GM12891 (cell line): ENCODE measurements at regions not wholly inside any gene's neighbourhood (a gene's known extent, or its start where the extent isn't known, plus 50 kb on each side); places are given as distances from the start of the nearest gene placed in this dataset.

ENCODE experiments used
- PAX5 ChIP-seq: IDR thresholded peaks from 2 replicates; pipeline ENCODE4 v1.6.1; 2011; ENCODE audit warnings: low read length, moderate library complexity, mild to moderate bottlenecking; ENCODE audit not compliant: insufficient read depth, severe bottlenecking
- POLR2A ChIP-seq: IDR thresholded peaks from 2 replicates; pipeline ENCODE4 v1.6.1; 2011; ENCODE audit warnings: low read depth, low read length, control low read depth
- POLR2AphosphoS5 ChIP-seq: IDR thresholded peaks from 2 replicates; pipeline ENCODE4 v1.6.1; 2011; ENCODE audit warnings: low read depth, low read length, control low read depth
- POU2F2 ChIP-seq: IDR thresholded peaks from 2 replicates; pipeline ENCODE4 v1.6.1; 2011; ENCODE audit warnings: low read depth, mild to moderate bottlenecking, control low read depth, low read length, moderate library complexity
- TAF1 ChIP-seq: IDR thresholded peaks from 2 replicates; pipeline ENCODE4 v1.6.1; 2011; ENCODE audit warnings: low read depth, low read length, control low read depth

- TF ChIP-seq POLR2A = no peak
- TF ChIP-seq TAF1 = no peak
- no peak for TF ChIP-seq POLR2AphosphoS5
- no peak for TF ChIP-seq PAX5
- no peak for TF ChIP-seq POU2F2
These were observed 89.8 kb downstream of the MBL2 start for GRCh38 chr10:52682766-52683165.
